GM12873 (cell line): ENCODE measurements at regions not wholly inside any gene's neighbourhood (a gene's known extent, or its start where the extent isn't known, plus 50 kb on each side); places are given as distances from the start of the nearest gene placed in this dataset.

ENCODE experiments used
- CTCF ChIP-seq: IDR thresholded peaks from 2 replicates; pipeline ENCODE4 v1.5.1; 2012; ENCODE audit warnings: low read depth, mild to moderate bottlenecking, moderate library complexity, low read length, control low read depth; ENCODE audit not compliant: insufficient read depth; ENCODE audit errors: missing control alignments

GRCh38 chr6:77341058-77341986 is 122.0 kb downstream of the HTR1B start:
- TF ChIP-seq CTCF = no peak

- no peak for TF ChIP-seq CTCF
These were observed 123.0 kb downstream of the HTR1B start for GRCh38 chr6:77340331-77340730.

GRCh38 chr6:77339926-77340325 is 123.4 kb downstream of the HTR1B start:
- TF ChIP-seq CTCF = no peak

GRCh38 chr6:77337392-77337791 is 125.9 kb downstream of the HTR1B start:
- no peak for TF ChIP-seq CTCF

- TF ChIP-seq CTCF = no peak
These were observed 129.2 kb downstream of the HTR1B start for GRCh38 chr6:77334093-77334492.

GRCh38 chr6:77332915-77333623 is 130.2 kb downstream of the HTR1B start:
- TF ChIP-seq CTCF = no peak

GRCh38 chr6:77326711-77327110 is 136.6 kb downstream of the HTR1B start:
- TF ChIP-seq CTCF = no peak
